Smooth muscle cell (in vitro differentiated cells): ENCODE measurements at regions not wholly inside any gene's neighbourhood (a gene's known extent, or its start where the extent isn't known, plus 50 kb on each side); places are given as distances from the start of the nearest gene placed in this dataset.
"Not testable (repeated sequence)": the region's sequence is repeated elsewhere in the genome, so short reads cannot be mapped to it uniquely, and the experiment has no call there.

ENCODE experiments used
- DNase-seq: peaks from one replicate; lab custom pipeline; 2025; ENCODE audit not compliant: unreplicated experiment; lab: John Stamatoyannopoulos, UW
- H2AFZ ChIP-seq: fragments of 200-600 bp; sonication (generic); 2 replicates; pipeline ENCODE4 v1.6.0; 2016; ENCODE audit warnings: antibody characterized with exemption, low read depth, mild to moderate bottlenecking
- H3F3A ChIP-seq: fragments of 200-600 bp; sonication (generic); 2 replicates; pipeline ENCODE4 v1.6.0; 2017; ENCODE audit warnings: antibody characterized with exemption, low read depth
- H3K27ac ChIP-seq: fragments of 200-600 bp; sonication (generic); 2 replicates; pipeline ENCODE4 v1.5.1; 2016; ENCODE audit warnings: low read depth, mild to moderate bottlenecking
- H3K27me3 ChIP-seq: fragments of 200-600 bp; sonication (generic); 2 replicates; pipeline ENCODE4 v1.6.1; 2016; ENCODE audit warnings: low read depth, mild to moderate bottlenecking
- H3K36me3 ChIP-seq: fragments of 200-600 bp; sonication (generic); 2 replicates; pipeline ENCODE4 v1.5.1; 2016; ENCODE audit warnings: low read depth
- H3K4me1 ChIP-seq: fragments of 200-600 bp; sonication (generic); 2 replicates; pipeline ENCODE4 v1.5.1; 2016; ENCODE audit warnings: low read depth
- H3K4me2 ChIP-seq: fragments of 200-600 bp; sonication (generic); 2 replicates; pipeline ENCODE4 v1.6.0; 2016; ENCODE audit warnings: mild to moderate bottlenecking
- H3K4me3 ChIP-seq: fragments of 200-600 bp; sonication (generic); 2 replicates; pipeline ENCODE4 v1.5.1; 2016; ENCODE audit warnings: mild to moderate bottlenecking
- H3K79me2 ChIP-seq: fragments of 200-600 bp; sonication (generic); 2 replicates; pipeline ENCODE4 v1.6.0; 2016; ENCODE audit warnings: low read depth, mild to moderate bottlenecking
- H3K9ac ChIP-seq: fragments of 200-600 bp; sonication (generic); 2 replicates; pipeline ENCODE4 v1.6.0; 2016; ENCODE audit warnings: low read depth
- H3K9me3 ChIP-seq: fragments of 200-600 bp; sonication (generic); replicated peaks from 2 replicates; pipeline ENCODE4 v1.5.1; 2016; ENCODE audit warnings: low read depth
- H4K20me1 ChIP-seq: fragments of 200-600 bp; sonication (generic); 2 replicates; pipeline ENCODE4 v1.6.0; 2016; ENCODE audit warnings: low read depth
- CTCF ChIP-seq: fragments of 200-600 bp; sonication (generic); IDR thresholded peaks from 2 replicates; pipeline ENCODE4 v1.5.1; 2017; ENCODE audit warnings: borderline replicate concordance, mild to moderate bottlenecking, antibody characterized with exemption; ENCODE audit not compliant: insufficient read depth, poor library complexity, severe bottlenecking
- WGBS: methylation state at CpG from one replicate; pipeline ENCODE4 v1.1.7; 2016; ENCODE audit warnings: low lambda C conversion rate; 5-methylcytosine and 5-hydroxymethylcytosine counted together

GRCh38 chr1:102219463-102219862 is 222.7 kb upstream of the OLFM3 start:
- Histone ChIP-seq H3K79me2 (no peaks in the 10 kb centered on the region), H3K4me1 (no peaks in the 10 kb centered on the region), H3K4me2 (no peak overlapping the region), H3K36me3 (no peaks in the 10 kb centered on the region), H3K27me3 (no peaks in the 10 kb centered on the region), H2AFZ (no peak overlapping the region), H4K20me1 (no peaks in the 10 kb centered on the region), H3K9me3 (no peaks in the 10 kb centered on the region), H3F3A (no peaks in the 10 kb centered on the region), H3K4me3 (no peak overlapping the region), H3K27ac (no peak overlapping the region), H3K9ac (no peak overlapping the region)
- no peak for TF ChIP-seq CTCF
- DNase-seq: no peak
- WGBS: 78% methylated on average over 2 of the region's 2 CpGs

- not testable (repeated sequence) for DNase-seq, H3K9me3 ChIP-seq, H3K4me3 ChIP-seq, H3K27ac ChIP-seq, H3K4me2 ChIP-seq, H3K9ac ChIP-seq, H4K20me1 ChIP-seq, H3K79me2 ChIP-seq, H3K4me1 ChIP-seq, H2AFZ ChIP-seq, H3F3A ChIP-seq, H3K36me3 ChIP-seq, H3K27me3 ChIP-seq
- 84% methylated on average over 3 of the region's 3 CpGs for WGBS
These were observed 214.2 kb upstream of the OLFM3 start for GRCh38 chr1:102210891-102211290.

GRCh38 chr1:102191723-102192122 is 195.0 kb upstream of the OLFM3 start:
- DNase-seq: no peak
- Histone ChIP-seq H3K9ac (no peak overlapping the region), H3K4me2 (no peak overlapping the region), H4K20me1 (no peaks in the 10 kb centered on the region), H3K9me3 (no peaks in the 10 kb centered on the region), H3K27ac (no peak overlapping the region), H3K4me3 (no peak overlapping the region), H3K79me2 (no peaks in the 10 kb centered on the region), H3K4me1 (no peaks in the 10 kb centered on the region), H2AFZ (no peak overlapping the region), H3K27me3 (no peaks in the 10 kb centered on the region), H3F3A (no peaks in the 10 kb centered on the region), H3K36me3 (no peaks in the 10 kb centered on the region)
- TF ChIP-seq CTCF: peak; percentile 62
- 66% methylated on average over 2 of the region's 2 CpGs for WGBS

GRCh38 chr1:102190429-102190828 is 193.7 kb upstream of the OLFM3 start:
- Histone ChIP-seq H3K27me3 (no peaks in the 10 kb centered on the region), H3K9me3 (no peaks in the 10 kb centered on the region), H3K4me1 (no peaks in the 10 kb centered on the region), H3K36me3 (no peaks in the 10 kb centered on the region), H3K4me2 (no peak overlapping the region), H3K9ac (no peak overlapping the region), H3K27ac (no peak overlapping the region), H4K20me1 (no peaks in the 10 kb centered on the region), H3K79me2 (no peaks in the 10 kb centered on the region), H3K4me3 (no peak overlapping the region), H3F3A (no peaks in the 10 kb centered on the region), H2AFZ (no peak overlapping the region)
- WGBS: 80% methylated on average over 1 of the region's 1 CpG
- no peak for DNase-seq
- no peak for TF ChIP-seq CTCF
